GM03348 (cell line): ENCODE measurements at regions not wholly inside any gene's neighbourhood (a gene's known extent, or its start where the extent isn't known, plus 50 kb on each side); places are given as distances from the start of the nearest gene placed in this dataset.

ENCODE experiments used
- DNase-seq: peaks from one replicate; pipeline ENCODE4 v3.0.0; 2012; ENCODE audit warnings: low spot score

GRCh38 chr5:23579566-23579965 lies 72.2 kb downstream of the PRDM9 start:
- DNase-seq = no peak

- no peak for DNase-seq
Observed at GRCh38 chr5:23583081-23583480, 75.7 kb downstream of the PRDM9 start.

DNA sequence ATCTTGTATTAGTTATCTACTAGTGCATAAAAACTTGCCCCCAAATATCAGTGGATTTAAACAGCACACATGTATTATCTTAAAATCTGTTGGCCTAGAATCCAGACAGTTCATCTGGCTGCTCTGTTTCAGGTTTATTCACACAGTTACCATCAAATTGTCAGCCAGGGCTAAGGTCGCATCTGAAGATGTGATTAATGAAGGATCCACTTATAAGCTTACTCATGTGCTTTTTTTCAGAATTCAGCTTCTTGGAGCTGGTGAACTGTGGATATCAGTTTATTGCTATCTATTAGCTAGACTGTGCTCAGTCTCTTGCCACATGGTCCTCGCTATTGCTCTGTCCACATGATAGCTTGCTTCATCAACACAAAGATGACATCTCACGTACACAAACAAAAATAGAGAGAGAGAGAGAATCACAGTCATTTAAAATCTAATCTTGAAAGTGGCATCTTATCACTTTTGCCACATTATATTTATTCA lies 81.5 kb downstream of the PRDM9 start:
- no peak for DNase-seq

DNA sequence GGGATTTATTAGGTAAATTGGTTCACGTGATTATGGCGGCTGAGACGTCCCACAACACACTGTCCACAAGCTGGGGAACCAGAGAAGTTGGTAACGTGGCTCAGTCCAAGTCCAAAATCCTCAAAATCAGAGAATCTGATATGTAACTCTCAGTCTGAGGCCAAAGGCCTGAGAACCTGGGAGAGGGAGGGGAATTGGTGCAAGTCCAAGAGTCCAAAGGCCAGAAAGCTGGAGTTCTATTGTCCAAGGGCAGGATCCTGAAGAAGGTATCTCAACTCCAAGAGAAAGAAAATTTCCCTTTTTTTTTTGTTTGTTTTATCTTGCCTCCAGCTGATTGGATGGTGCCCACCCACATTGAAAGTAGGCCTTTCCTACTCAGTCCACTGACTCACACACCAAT lies 83.8 kb downstream of the PRDM9 start:
- DNase-seq = no peak

- no peak for DNase-seq
Observed at GRCh38 chr5:23606927-23607326, 99.5 kb downstream of the PRDM9 start.

- DNase-seq = no peak
Observed at GRCh38 chr5:23612701-23613100, 105.3 kb downstream of the PRDM9 start.

- no peak for DNase-seq
Observed at GRCh38 chr5:23613566-23613965, 106.2 kb downstream of the PRDM9 start.

GRCh38 chr5:23614422-23614821 lies 107.0 kb downstream of the PRDM9 start:
- no peak for DNase-seq

- DNase-seq = no peak
Observed at GRCh38 chr5:23626961-23627360, 119.6 kb downstream of the PRDM9 start.

DNA sequence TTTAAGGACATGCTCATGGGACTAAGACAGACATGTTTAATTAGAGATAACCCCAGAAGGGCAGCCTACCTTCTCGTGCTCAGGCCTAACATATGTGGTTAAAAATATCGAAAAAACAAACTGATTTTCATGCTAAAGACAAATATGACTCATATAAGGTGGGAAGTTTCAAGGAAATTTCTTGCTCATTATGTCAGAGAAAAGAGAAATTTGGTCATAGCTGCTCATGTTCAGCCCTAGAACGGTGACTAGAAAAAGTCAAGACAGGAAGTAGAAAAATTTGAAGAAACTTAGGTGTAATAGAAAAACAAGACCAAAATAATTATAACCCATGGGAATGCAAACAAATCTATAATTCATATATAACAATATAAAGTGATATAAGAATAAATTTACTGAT lies 120.6 kb downstream of the PRDM9 start:
- DNase-seq = no peak

- DNase-seq = no peak
Observed at GRCh38 chr5:23629396-23629795, 122.0 kb downstream of the PRDM9 start.

GRCh38 chr5:23631302-23632045 lies 124.1 kb downstream of the PRDM9 start:
- DNase-seq = no peak

DNA sequence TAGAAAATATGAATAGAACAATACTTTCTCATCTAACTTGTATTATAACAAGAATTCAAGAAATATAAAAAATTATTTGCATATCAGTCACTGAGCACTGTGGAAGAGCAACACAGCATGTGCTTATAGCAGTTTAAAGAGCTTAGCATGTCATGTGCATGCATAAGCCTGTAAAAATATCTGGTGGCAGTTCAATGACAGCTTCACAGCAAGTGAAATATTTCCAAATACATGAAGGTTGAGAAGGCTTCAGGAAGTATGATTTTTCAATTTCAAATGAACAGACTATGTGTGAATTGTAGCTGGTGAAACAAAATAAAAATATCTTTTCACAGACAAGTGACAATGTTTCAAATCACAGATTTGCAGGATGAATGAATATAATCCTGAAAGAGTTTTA lies 128.5 kb downstream of the PRDM9 start:
- DNase-seq = no peak

DNA sequence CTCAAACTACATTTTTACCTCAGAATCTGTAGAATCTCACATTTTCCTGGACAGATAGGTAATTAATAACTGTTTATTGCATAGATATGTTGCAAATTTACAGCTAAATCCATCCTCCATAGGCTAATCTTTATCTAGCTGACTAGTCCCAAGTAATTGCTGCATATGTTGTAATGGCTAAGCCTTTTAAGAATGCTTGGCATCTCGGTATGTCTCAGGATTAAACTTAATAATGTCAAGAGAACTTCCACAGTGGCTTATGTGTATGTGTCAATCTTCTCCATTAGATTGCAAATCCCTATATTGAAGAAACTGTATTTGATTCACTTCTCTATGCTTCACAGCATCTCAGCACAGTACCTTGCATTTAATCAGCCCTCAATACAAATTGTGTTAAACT lies 131.9 kb downstream of the PRDM9 start:
- no peak for DNase-seq

- no peak for DNase-seq
Observed at GRCh38 chr5:23648656-23649055, 141.2 kb downstream of the PRDM9 start.

DNA sequence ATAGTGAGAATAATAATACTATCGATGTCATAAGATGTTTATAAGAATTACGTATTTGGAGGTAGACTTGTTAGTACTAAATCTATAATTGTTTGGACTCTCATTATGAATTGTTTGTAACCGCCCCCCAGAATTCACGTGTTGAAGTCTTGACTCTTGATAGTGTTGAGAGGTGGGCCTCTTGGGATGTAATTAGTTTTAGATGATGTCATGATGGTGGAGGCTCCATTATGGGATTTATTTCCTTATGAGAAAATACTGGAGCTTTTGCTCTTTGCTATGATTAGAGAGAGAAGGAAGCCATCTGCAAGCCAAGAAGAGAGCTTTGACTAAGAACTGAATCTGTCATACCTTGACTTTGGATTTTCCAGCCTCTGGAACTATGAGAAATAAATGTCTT lies 142.2 kb downstream of the PRDM9 start:
- DNase-seq = no peak

- no peak for DNase-seq
Observed at GRCh38 chr5:23655674-23656073, 148.3 kb downstream of the PRDM9 start.

- DNase-seq = no peak
Observed at GRCh38 chr5:23675456-23675855, 168.0 kb downstream of the PRDM9 start.

DNA sequence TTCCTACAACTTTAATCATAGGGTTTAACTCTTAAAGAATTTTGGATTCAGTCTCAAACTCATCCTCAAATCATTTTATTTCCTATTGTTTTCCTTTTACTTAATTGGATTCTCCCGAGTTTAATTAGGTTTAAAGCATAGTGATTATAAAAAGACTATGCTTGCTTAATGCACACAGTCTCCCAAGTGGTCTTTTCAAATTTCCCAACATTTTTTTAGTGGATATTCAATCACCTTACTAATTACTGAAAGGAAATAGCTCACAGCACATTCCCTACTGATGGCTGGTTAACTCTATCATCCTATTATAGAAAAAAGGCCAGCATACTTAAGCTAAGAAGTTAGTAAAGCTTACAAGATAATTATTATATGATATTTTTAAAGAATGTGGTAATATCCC lies 170.6 kb downstream of the PRDM9 start:
- no peak for DNase-seq

DNA sequence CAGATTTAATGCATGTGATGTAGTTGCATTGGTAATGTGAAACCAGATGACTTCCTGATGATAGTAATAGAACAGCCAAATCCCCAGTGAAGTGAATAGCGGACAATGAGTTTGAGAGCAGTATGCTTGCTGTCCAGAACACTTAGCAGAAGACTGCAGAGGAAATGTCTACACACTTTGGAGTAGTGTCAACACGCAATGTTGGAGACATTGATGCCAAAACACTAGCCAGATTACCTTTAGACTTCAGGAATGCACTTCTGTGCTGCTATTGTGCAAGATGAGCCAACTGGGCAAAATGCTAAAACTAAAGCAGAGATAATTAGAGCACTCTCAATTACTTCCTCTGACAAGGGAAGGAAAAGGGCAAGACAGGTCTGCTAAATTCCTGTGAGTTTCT lies 176.7 kb downstream of the PRDM9 start:
- no peak for DNase-seq

- no peak for DNase-seq
Observed at GRCh38 chr5:23703940-23704855, 196.8 kb downstream of the PRDM9 start.

- DNase-seq = no peak
Observed at GRCh38 chr5:23717486-23717885, 210.1 kb downstream of the PRDM9 start.

DNA sequence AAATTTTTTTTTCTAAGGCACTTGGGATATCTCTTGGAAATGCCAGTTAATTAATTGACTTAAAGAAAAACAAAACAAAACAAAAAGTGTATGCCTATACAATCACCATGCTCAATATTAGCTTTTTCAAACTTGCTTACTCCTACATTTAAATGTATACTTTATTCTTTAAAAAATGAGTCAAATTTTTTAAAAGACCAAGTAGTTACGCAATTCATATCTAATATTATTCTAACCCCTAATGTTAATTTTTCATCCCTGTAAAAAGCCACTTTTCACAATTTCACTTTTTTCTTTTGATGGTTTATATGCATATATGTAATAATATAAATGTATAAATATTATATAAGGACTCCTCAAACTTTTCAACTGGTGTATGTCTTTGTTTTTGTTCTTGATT lies 211.2 kb downstream of the PRDM9 start:
- DNase-seq = no peak
